ENCODE measurements at regions not wholly inside any gene's neighbourhood (a gene's known extent, or its start where the extent isn't known, plus 50 kb on each side); places are given as distances from the start of the nearest gene placed in this dataset.

GRCh38 chr2:216943109-216943508 lies 83.2 kb upstream of the TNP1 start:
- TF ChIP-seq, protein P1, sequence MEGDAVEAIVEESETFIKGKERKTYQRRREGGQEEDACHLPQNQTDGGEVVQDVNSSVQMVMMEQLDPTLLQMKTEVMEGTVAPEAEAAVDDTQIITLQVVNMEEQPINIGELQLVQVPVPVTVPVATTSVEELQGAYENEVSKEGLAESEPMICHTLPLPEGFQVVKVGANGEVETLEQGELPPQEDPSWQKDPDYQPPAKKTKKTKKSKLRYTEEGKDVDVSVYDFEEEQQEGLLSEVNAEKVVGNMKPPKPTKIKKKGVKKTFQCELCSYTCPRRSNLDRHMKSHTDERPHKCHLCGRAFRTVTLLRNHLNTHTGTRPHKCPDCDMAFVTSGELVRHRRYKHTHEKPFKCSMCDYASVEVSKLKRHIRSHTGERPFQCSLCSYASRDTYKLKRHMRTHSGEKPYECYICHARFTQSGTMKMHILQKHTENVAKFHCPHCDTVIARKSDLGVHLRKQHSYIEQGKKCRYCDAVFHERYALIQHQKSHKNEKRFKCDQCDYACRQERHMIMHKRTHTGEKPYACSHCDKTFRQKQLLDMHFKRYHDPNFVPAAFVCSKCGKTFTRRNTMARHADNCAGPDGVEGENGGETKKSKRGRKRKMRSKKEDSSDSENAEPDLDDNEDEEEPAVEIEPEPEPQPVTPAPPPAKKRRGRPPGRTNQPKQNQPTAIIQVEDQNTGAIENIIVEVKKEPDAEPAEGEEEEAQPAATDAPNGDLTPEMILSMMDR (IDR thresholded peaks at IDR 0.05; ENCODE audit: partially characterized antibody, unreplicated experiment), result no peak
- Mint-ChIP-seq H3K27ac (ENCODE audit: unreplicated experiment) (no peak overlapping the region), H3K27me3 (ENCODE audit: unreplicated experiment) (no peaks in the 10 kb centered on the region), H3K4me1 (ENCODE audit: low read depth, unreplicated experiment) (no peaks in the 10 kb centered on the region), H3K9me3 (ENCODE audit: unreplicated experiment) (no peaks in the 10 kb centered on the region), H3K4me3 (ENCODE audit: unreplicated experiment) (no peak overlapping the region), H3K36me3 (ENCODE audit: unreplicated experiment) (no peaks in the 10 kb centered on the region)
- DNase-seq, result no peak

DNA sequence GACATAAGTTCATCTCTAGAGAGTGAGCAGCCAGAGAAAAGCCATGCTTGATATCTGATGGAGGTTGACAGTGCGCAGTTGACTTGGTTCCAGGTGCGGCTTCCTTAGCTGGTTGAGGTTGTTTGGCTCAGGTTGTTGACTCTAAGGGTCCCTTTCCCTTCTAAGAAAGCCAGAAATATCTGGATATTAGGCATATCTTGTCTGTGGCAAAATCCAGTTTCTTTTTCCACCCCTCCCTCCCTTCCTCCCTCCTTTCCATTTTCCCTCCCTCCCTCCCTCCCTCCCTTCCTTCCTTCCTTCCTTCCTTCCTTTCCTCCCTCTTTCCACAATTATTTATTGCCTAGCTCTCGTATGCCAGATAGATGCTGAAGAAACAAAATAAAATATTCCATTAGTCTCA lies 82.6 kb upstream of the TNP1 start:
- no peaks in the 10 kb centered on the region for H3K4me1 Mint-ChIP-seq (ENCODE audit: low read depth, unreplicated experiment)
- TF ChIP-seq, protein P1 (IDR thresholded peaks at IDR 0.05; ENCODE audit: partially characterized antibody, unreplicated experiment), result no peak
- H3K27me3 Mint-ChIP-seq (ENCODE audit: unreplicated experiment), result no peaks in the 10 kb centered on the region
- no peak overlapping the region for H3K4me3 Mint-ChIP-seq (ENCODE audit: unreplicated experiment)
- no peaks in the 10 kb centered on the region for H3K9me3 Mint-ChIP-seq (ENCODE audit: unreplicated experiment)
- H3K27ac Mint-ChIP-seq (ENCODE audit: unreplicated experiment), result no peak overlapping the region
- DNase-seq, result no peak
- H3K36me3 Mint-ChIP-seq (ENCODE audit: unreplicated experiment), result no peaks in the 10 kb centered on the region

DNA sequence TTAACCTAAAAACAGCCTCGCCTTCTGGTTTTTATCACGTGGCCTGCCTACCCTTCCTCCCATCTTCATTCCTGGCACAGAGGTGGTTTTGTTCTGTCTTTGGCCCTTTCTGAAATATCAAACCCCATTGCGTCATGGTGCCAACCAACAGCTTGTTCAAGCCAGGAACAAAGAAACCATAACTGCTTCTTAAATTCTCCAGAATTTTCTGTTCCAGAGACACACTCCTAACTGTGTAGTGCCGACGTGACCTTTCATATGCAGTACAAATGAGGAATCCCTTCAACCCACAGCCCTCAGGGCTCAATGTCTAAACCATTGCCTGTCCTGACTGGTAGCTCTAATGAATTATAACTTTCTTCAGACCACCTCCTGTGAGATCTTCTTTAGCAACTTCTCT lies 82.2 kb upstream of the TNP1 start:
- TF ChIP-seq, protein P1 (IDR thresholded peaks at IDR 0.05; ENCODE audit: partially characterized antibody, unreplicated experiment), result no peak
- Mint-ChIP-seq H3K4me3 (ENCODE audit: unreplicated experiment) (no peak overlapping the region), H3K27me3 (ENCODE audit: unreplicated experiment) (no peaks in the 10 kb centered on the region), H3K9me3 (ENCODE audit: unreplicated experiment) (no peaks in the 10 kb centered on the region), H3K27ac (ENCODE audit: unreplicated experiment) (no peak overlapping the region), H3K36me3 (ENCODE audit: unreplicated experiment) (no peaks in the 10 kb centered on the region), H3K4me1 (ENCODE audit: low read depth, unreplicated experiment) (peaks cover 4% of the 10 kb centered on the region)
- DNase-seq, result no peak

GRCh38 chr2:216936954-216937357 lies 77.1 kb upstream of the TNP1 start:
- Mint-ChIP-seq H3K4me1 (ENCODE audit: low read depth, unreplicated experiment) (peaks cover 20% of the 10 kb centered on the region), H3K9me3 (ENCODE audit: unreplicated experiment) (peaks cover 2% of the 10 kb centered on the region), H3K36me3 (ENCODE audit: unreplicated experiment) (no peaks in the 10 kb centered on the region), H3K27me3 (ENCODE audit: unreplicated experiment) (peaks cover 4% of the 10 kb centered on the region), H3K27ac (ENCODE audit: unreplicated experiment) (no peak overlapping the region), H3K4me3 (ENCODE audit: unreplicated experiment) (no peak overlapping the region)
- TF ChIP-seq, protein P1 (IDR thresholded peaks at IDR 0.05; ENCODE audit: partially characterized antibody, unreplicated experiment), result no peak
- no peak for DNase-seq

GRCh38 chr2:216934623-216935022 lies 74.8 kb upstream of the TNP1 start:
- Mint-ChIP-seq H3K27me3 (ENCODE audit: unreplicated experiment) (peaks cover 4% of the 10 kb centered on the region), H3K4me1 (ENCODE audit: low read depth, unreplicated experiment) (peaks cover 20% of the 10 kb centered on the region), H3K27ac (ENCODE audit: unreplicated experiment) (peak overlapping the region; percentile 45), H3K4me3 (ENCODE audit: unreplicated experiment) (no peak overlapping the region), H3K9me3 (ENCODE audit: unreplicated experiment) (peaks cover 2% of the 10 kb centered on the region), H3K36me3 (ENCODE audit: unreplicated experiment) (no peaks in the 10 kb centered on the region)
- TF ChIP-seq, protein P1 (IDR thresholded peaks at IDR 0.05; ENCODE audit: partially characterized antibody, unreplicated experiment), result no peak
- DNase-seq, result no peak

All from glutamatergic neuron (in vitro differentiated cells).